ENCODE measurements at regions not wholly inside any gene's neighbourhood (a gene's known extent, or its start where the extent isn't known, plus 50 kb on each side); places are given as distances from the start of the nearest gene placed in this dataset.

DNA sequence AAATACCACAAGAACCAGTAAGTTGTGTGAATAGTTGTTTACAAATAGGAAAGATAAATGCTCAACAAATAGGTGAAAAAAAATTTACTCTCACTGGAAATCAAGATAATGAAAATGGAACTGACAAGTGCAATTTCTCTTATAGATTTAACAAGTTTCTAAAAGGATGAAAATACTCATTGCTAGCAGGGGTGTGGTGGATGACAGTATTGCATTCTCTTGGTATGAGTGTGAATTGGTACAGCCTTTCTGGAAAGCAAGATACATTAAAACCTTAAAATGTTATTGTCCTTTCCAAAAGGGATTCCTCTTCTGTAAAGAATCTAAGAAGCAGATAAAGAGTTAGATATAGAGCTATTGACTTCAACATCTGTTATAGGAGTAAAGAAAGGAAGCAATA, 240.0 kb upstream of the RPS6KA3 start:
- no peaks in the 10 kb centered on the region for H3K9me3 Mint-ChIP-seq (ENCODE audit: unreplicated experiment)
- BruUV-seq (replicated peaks), result no TSS peak
- no peak overlapping the region for H3K27ac Mint-ChIP-seq (ENCODE audit: unreplicated experiment)
- no peaks in the 10 kb centered on the region for H3K4me1 ChIP-seq
- H3K27me3 Mint-ChIP-seq (ENCODE audit: insufficient read depth, unreplicated experiment), result no peaks in the 10 kb centered on the region
- H3K4me3 ChIP-seq (ENCODE audit: low read depth, low read length), result no peak overlapping the region
- intact Hi-C loops (cut with micrococcal nuclease; ENCODE audit: unreplicated experiment), result no loop called here
- ChIA-PET CTCF (no interaction called here), POLR2A (no interaction called here)
- no peaks in the 10 kb centered on the region for H3K36me3 Mint-ChIP-seq (ENCODE audit: insufficient read depth, unreplicated experiment)
- no peak for DNase-seq
- no peaks in the 10 kb centered on the region for H3K4me1 Mint-ChIP-seq (ENCODE audit: low read depth, unreplicated experiment)
- no peak overlapping the region for H3K4me3 Mint-ChIP-seq (ENCODE audit: unreplicated experiment)
- no peaks in the 10 kb centered on the region for H3K9me3 ChIP-seq
- H3K36me3 ChIP-seq (ENCODE audit: control insufficient read depth, insufficient read depth, low read length), result no peaks in the 10 kb centered on the region
- no peak for TF ChIP-seq CTCF (IDR thresholded peaks at IDR 0.05; ENCODE audit: insufficient read depth in 1 of 2, low read depth in 1 of 2, low read length in 1 of 2, severe bottlenecking in 1 of 2, unreplicated experiment in 1 of 2)
- no peaks in the 10 kb centered on the region for H3K27me3 ChIP-seq (replicated peaks; ENCODE audit: control insufficient read depth, insufficient read depth, low read length)

GRCh38 chrX:20500949-20501348, 234.2 kb upstream of the RPS6KA3 start:
- POLR2A ChIA-PET, result no interaction called here
- H3K4me3 Mint-ChIP-seq (ENCODE audit: unreplicated experiment), result no peak overlapping the region

DNA sequence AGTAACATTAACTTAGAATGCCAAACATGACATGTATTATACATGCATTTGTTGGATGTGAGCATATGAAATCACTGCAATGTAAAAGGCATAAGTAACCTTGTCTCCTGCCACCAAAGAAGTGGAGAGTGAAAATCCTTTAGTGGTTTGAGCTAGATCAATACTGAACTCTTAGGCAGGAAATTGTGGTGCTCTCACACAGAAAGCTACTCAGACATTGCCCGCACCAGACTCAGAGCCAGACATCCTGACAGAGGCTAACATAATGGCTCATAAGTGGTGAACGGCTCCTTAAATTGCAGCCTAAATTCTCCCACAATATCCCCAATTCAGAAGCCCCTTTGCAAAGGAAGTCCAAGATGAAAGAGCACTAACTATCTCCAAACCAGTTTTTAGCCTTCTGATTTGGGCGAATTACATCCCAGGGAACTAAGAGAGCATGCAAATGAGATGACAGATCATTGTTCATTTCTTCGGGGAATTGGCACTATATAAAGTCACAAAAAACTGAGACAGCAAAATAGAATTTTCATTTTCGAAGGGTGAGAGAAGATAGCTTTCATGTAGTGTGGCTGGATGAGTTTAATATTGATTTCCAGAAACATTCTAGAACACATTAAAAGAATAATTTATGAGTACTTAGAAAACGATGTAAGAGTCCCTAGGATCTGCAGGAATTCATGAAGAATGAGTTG, 233.6 kb upstream of the RPS6KA3 start:
- ChIA-PET CTCF (no interaction called here), POLR2A (no interaction called here)
- Mint-ChIP-seq H3K27ac (ENCODE audit: unreplicated experiment) (no peak overlapping the region), H3K36me3 (ENCODE audit: insufficient read depth, unreplicated experiment) (no peaks in the 10 kb centered on the region), H3K4me3 (ENCODE audit: unreplicated experiment) (no peak overlapping the region), H3K4me1 (ENCODE audit: low read depth, unreplicated experiment) (no peaks in the 10 kb centered on the region), H3K9me3 (ENCODE audit: unreplicated experiment) (no peaks in the 10 kb centered on the region), H3K27me3 (ENCODE audit: insufficient read depth, unreplicated experiment) (no peaks in the 10 kb centered on the region)
- TF ChIP-seq CTCF (IDR thresholded peaks at IDR 0.05; ENCODE audit: insufficient read depth in 1 of 2, low read depth in 1 of 2, low read length in 1 of 2, severe bottlenecking in 1 of 2, unreplicated experiment in 1 of 2), result no peak
- no peak overlapping the region for H3K4me3 ChIP-seq (ENCODE audit: low read depth, low read length)
- no peaks in the 10 kb centered on the region for H3K9me3 ChIP-seq
- no peaks in the 10 kb centered on the region for H3K36me3 ChIP-seq (ENCODE audit: control insufficient read depth, insufficient read depth, low read length)
- no peak for DNase-seq
- BruUV-seq (replicated peaks), result no TSS peak
- intact Hi-C loops (cut with micrococcal nuclease; ENCODE audit: unreplicated experiment), result no loop called here
- H3K27me3 ChIP-seq (replicated peaks; ENCODE audit: control insufficient read depth, insufficient read depth, low read length), result no peaks in the 10 kb centered on the region
- H3K4me1 ChIP-seq, result no peaks in the 10 kb centered on the region

More at GRCh38 chrX:20500949-20501348, 234.2 kb upstream of the RPS6KA3 start:
- Mint-ChIP-seq H3K27ac (ENCODE audit: unreplicated experiment) (no peak overlapping the region), H3K4me1 (ENCODE audit: low read depth, unreplicated experiment) (no peaks in the 10 kb centered on the region), H3K9me3 (ENCODE audit: unreplicated experiment) (no peaks in the 10 kb centered on the region), H3K36me3 (ENCODE audit: insufficient read depth, unreplicated experiment) (no peaks in the 10 kb centered on the region), H3K27me3 (ENCODE audit: insufficient read depth, unreplicated experiment) (no peaks in the 10 kb centered on the region)
- CTCF ChIA-PET, result no interaction called here
- intact Hi-C loops (cut with micrococcal nuclease; ENCODE audit: unreplicated experiment), result no loop called here
- DNase-seq, result no peak
- H3K9me3 ChIP-seq, result no peaks in the 10 kb centered on the region
- H3K36me3 ChIP-seq (ENCODE audit: control insufficient read depth, insufficient read depth, low read length), result no peaks in the 10 kb centered on the region
- no peaks in the 10 kb centered on the region for H3K4me1 ChIP-seq
- TF ChIP-seq CTCF (IDR thresholded peaks at IDR 0.05; ENCODE audit: insufficient read depth in 1 of 2, low read depth in 1 of 2, low read length in 1 of 2, severe bottlenecking in 1 of 2, unreplicated experiment in 1 of 2), result no peak
- no peak overlapping the region for H3K4me3 ChIP-seq (ENCODE audit: low read depth, low read length)
- BruUV-seq (replicated peaks), result no TSS peak
- H3K27me3 ChIP-seq (replicated peaks; ENCODE audit: control insufficient read depth, insufficient read depth, low read length), result no peaks in the 10 kb centered on the region
